ENCODE measurements at regions not wholly inside any gene's neighbourhood (a gene's known extent, or its start where the extent isn't known, plus 50 kb on each side); places are given as distances from the start of the nearest gene placed in this dataset.
"Not testable (repeated sequence)": the region's sequence is repeated elsewhere in the genome, so short reads cannot be mapped to it uniquely, and the experiment has no call there.

- no peak for DNase-seq (ENCODE audit: low read depth in 2 of 3, low spot score in 1 of 3)
These were observed 69.4 kb downstream of the SAMD9 start for GRCh38 chr7:93048136-93048930.

- DNase-seq (ENCODE audit: low read depth in 2 of 3, low spot score in 1 of 3), result no peak
These were observed 70.2 kb downstream of the SAMD9 start for GRCh38 chr7:93047514-93048099.

- DNase-seq (ENCODE audit: low read depth in 2 of 3, low spot score in 1 of 3), result no peak
These were observed 71.1 kb downstream of the SAMD9 start for GRCh38 chr7:93046641-93047040.

- DNase-seq (ENCODE audit: low read depth in 2 of 3, low spot score in 1 of 3), result no peak
These were observed 73.5 kb downstream of the SAMD9 start for GRCh38 chr7:93044147-93044810.

- no peak for DNase-seq (ENCODE audit: low read depth in 2 of 3, low spot score in 1 of 3)
These were observed 74.3 kb downstream of the SAMD9 start for GRCh38 chr7:93043385-93043985.

- DNase-seq (ENCODE audit: low read depth in 2 of 3, low spot score in 1 of 3), result no peak
These were observed 77.4 kb downstream of the SAMD9 start for GRCh38 chr7:93040355-93040754.

GRCh38 chr7:93039786-93040185 lies 78.0 kb downstream of the SAMD9 start:
- no peak for DNase-seq (ENCODE audit: low read depth in 2 of 3, low spot score in 1 of 3)

GRCh38 chr7:93039282-93039681 lies 78.5 kb downstream of the SAMD9 start:
- DNase-seq (ENCODE audit: low read depth in 2 of 3, low spot score in 1 of 3), result no peak

- DNase-seq (ENCODE audit: low read depth in 2 of 3, low spot score in 1 of 3), result peak in 2 of 3 donors; percentile 20 to 43
These were observed 81.0 kb downstream of the SAMD9 start for GRCh38 chr7:93036807-93037206.

- DNase-seq (ENCODE audit: low read depth in 2 of 3, low spot score in 1 of 3), result no peak
These were observed 81.6 kb downstream of the SAMD9 start for GRCh38 chr7:93036149-93036640.

- DNase-seq (ENCODE audit: low read depth in 2 of 3, low spot score in 1 of 3), result no peak
These were observed 86.0 kb downstream of the SAMD9 start for GRCh38 chr7:93031795-93032194.

- no peak for DNase-seq (ENCODE audit: low read depth in 2 of 3, low spot score in 1 of 3)
These were observed 87.1 kb downstream of the SAMD9 start for GRCh38 chr7:93030605-93031225.

GRCh38 chr7:93029056-93029455 lies 88.7 kb downstream of the SAMD9 start:
- no peak for DNase-seq (ENCODE audit: low read depth in 2 of 3, low spot score in 1 of 3)

GRCh38 chr7:93028610-93029009 lies 89.2 kb downstream of the SAMD9 start:
- no peak for DNase-seq (ENCODE audit: low read depth in 2 of 3, low spot score in 1 of 3)

- DNase-seq (ENCODE audit: low read depth in 2 of 3, low spot score in 1 of 3), result no peak
These were observed 90.7 kb downstream of the SAMD9 start for GRCh38 chr7:93027044-93027443.

GRCh38 chr7:93026425-93026824 lies 91.4 kb downstream of the SAMD9 start:
- DNase-seq (ENCODE audit: low read depth in 2 of 3, low spot score in 1 of 3), result no peak

GRCh38 chr7:93025389-93025788 lies 92.4 kb downstream of the SAMD9 start:
- no peak for DNase-seq (ENCODE audit: low read depth in 2 of 3, low spot score in 1 of 3)

GRCh38 chr7:93022931-93023478 lies 94.8 kb downstream of the SAMD9 start:
- not testable (repeated sequence) for DNase-seq (ENCODE audit: low read depth in 2 of 3, low spot score in 1 of 3)

- DNase-seq (ENCODE audit: low read depth in 2 of 3, low spot score in 1 of 3), result no peak
These were observed 96.0 kb downstream of the SAMD9 start for GRCh38 chr7:93021748-93022147.

GRCh38 chr7:93018716-93019115 lies 99.1 kb downstream of the SAMD9 start:
- no peak for DNase-seq (ENCODE audit: low read depth in 2 of 3, low spot score in 1 of 3)
